ENCODE measurements at regions not wholly inside any gene's neighbourhood (a gene's known extent, or its start where the extent isn't known, plus 50 kb on each side); places are given as distances from the start of the nearest gene placed in this dataset.

GRCh38 chr6:48243071-48243470, 132.1 kb upstream of the PTCHD4 start:
- no peak for TF ChIP-seq CTCF (IDR thresholded peaks at IDR 0.05)
- no peak for TF ChIP-seq POLR2AphosphoS5 (IDR thresholded peaks at IDR 0.05)
- no peak for TF ChIP-seq POLR2A (IDR thresholded peaks at IDR 0.05)
